ENCODE measurements at regions not wholly inside any gene's neighbourhood (a gene's known extent, or its start where the extent isn't known, plus 50 kb on each side); places are given as distances from the start of the nearest gene placed in this dataset.

DNA sequence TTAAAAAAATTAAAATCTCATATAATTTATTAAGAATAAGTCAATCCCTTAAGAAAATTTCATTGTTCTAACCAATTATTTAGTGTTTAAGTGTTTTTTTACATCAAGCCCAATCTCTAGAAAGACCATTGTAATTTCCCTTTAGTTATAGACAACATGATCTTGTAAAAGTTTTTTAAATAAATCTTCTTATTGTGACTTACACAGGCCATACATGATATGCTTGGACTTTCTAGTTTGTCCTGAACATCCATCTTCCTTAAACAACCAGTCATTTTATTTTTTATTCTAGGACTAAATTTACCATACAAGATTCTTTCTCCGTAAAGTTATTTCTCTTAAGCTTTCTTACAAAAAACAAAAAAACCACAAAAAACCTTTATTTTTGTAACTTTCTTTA lies 126.5 kb upstream of the MAST4 start:
- DNase-seq (ENCODE audit: low read depth in 2 of 2): no peak

GRCh38 chr5:66472010-66472409 lies 124.2 kb upstream of the MAST4 start:
- DNase-seq (ENCODE audit: low read depth in 2 of 2): no peak

DNA sequence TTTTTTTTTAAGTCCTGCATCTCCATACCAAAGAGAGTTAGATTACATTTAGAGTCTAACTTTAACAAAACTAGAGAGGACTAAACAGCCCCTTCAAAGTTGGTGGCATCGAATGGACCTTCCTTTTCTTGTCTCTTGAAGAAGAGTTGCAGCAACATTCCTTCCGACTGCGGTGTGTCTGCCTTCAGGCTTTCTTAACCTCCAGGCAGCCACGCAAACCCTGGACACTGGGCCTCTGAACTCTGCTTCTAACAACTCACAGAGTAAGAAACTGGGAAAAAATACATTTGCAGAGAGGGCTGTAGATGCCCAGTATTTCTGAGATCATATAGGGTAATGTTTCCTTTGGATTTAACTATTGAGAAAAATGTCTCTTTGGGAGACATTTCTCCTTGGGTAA lies 120.5 kb upstream of the MAST4 start:
- no peak for DNase-seq (ENCODE audit: low read depth in 2 of 2)

DNA sequence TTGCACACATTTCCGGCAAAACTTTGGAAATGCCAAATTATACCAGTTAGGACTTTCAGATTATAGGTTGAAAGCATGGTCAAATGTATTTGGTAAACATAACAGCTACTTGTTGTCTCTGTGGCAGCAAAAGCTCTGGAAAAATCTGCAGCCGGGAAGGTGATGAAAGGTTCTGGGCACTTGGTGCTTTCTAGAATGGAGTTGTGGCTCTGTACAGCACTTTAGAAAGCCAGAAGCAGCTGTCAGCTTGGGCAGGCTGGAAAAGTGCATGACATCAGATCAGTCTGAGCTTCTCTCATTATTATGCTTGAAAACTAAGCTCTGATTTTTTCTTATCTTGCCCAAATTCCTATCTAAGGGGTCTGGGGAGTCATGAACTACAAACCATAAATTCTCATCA lies 118.6 kb upstream of the MAST4 start:
- no peak for DNase-seq (ENCODE audit: low read depth in 2 of 2)

- DNase-seq (ENCODE audit: low read depth in 2 of 2): no peak
Observed at GRCh38 chr5:66494437-66494836, 101.8 kb upstream of the MAST4 start.

DNA sequence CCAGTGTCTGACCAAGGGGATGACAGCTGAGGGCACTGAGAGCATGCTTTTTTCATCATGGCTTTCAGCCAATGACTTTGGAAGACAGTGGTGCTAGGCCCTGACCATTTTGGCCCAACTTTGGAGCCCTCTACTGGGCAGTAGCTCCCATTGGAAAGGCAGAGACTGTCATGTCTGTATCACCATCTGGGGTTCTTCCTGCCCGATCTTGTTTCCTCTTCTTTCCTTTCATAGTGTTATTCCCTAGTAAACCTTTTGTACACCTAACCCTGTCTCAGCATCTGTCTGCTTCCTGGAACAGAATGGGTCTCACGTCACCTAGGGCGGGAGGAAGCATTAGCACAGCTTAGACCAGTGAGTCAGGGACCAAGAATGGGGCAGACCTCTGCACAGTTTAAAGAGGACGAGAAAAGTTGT lies 97.4 kb upstream of the MAST4 start:
- no peak for DNase-seq (ENCODE audit: low read depth in 2 of 2)

DNA sequence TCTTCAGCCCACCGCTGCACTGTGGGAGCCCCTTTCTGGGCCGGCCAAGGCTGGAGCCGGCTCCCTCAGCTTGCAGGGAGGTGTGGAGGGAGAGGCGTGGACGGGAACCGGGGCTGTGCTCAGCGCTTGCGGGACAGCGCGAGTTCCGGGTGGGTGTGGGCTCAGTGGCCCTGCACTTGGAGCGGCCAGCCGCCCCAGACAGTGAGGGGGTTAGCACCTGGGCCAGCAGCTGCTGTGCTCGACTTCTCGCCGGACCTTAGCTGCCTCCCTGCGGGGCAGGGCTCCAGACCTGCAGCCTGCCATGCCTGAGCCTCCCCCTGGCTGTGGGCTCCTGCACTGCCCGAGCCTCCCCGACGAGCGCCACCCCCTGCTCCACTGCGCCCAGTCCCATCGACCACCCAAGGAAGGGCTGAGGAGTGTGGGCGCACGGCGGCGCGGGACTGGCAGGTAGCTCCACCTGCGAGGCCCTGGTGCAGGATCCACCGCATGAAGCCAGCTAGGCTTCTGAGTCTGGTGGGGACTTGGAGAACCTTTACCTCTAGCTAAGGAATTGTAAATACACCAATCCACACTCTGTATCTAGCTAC lies 92.9 kb upstream of the MAST4 start:
- no peak for DNase-seq (ENCODE audit: low read depth in 2 of 2)

DNA sequence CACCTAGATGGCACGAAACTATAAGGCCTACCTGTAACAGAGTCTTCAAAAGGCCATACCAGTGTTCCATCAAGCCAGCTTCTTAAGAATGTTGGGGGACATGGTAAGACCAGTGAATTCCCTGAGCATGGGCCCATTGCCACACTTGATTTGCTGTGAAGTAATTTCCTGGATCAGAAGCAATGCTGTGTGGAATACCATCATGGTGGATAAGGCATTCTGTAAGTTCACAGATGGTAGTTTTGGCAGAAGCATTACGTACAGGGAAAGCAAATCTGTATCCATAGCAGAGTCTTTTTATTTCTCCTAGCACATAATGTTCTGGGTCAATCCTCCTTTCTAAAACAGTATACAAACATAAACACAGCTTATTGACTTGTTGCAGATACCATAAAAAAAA lies 89.1 kb upstream of the MAST4 start:
- no peak for DNase-seq (ENCODE audit: low read depth in 2 of 2)

- no peak for DNase-seq (ENCODE audit: low read depth in 2 of 2)
Observed at GRCh38 chr5:66511491-66511890, 84.7 kb upstream of the MAST4 start.

GRCh38 chr5:66513130-66513529 lies 83.1 kb upstream of the MAST4 start:
- no peak for DNase-seq (ENCODE audit: low read depth in 2 of 2)

DNA sequence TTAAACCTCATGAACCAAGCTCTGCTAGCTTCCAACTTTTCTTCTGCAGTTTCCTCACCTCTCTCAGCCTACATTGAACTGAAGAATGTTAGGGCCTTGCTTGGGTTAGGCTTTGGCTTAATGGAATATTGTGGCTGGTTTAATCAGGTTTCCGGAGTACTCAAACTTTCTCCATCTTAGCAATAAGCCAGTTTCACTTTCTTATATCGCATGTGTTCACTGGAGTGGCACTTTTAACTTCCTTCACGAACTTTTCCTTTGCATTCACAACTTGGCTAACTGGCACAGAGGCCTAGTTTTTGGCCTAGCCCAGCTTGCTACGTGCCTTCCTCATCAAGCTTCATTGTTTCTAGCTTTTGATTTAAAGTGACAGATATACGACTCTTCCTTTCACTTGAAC lies 81.0 kb upstream of the MAST4 start:
- DNase-seq (ENCODE audit: low read depth in 2 of 2): no peak

DNA sequence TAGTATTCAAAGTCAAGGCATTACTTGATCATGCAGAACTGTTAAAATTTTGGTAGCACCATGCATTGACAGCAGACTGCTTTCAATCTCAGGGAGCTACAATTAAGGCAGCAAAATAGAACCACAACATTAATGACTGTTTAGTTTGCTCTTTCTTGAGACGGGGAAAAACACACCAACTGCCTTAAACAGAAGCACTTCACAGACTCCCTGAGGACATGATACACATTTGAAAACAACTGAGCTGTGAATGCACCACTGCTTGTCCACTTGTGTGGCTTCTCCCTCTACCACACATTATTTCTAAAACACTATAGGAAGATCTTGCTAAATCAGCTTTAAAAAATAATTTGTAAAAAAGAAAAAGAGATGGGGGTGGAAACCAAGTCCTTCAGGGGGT lies 79.6 kb upstream of the MAST4 start:
- no peak for DNase-seq (ENCODE audit: low read depth in 2 of 2)

GRCh38 chr5:66517351-66517750 lies 78.8 kb upstream of the MAST4 start:
- no peak for DNase-seq (ENCODE audit: low read depth in 2 of 2)

GRCh38 chr5:66518052-66518451 lies 78.1 kb upstream of the MAST4 start:
- no peak for DNase-seq (ENCODE audit: low read depth in 2 of 2)

GRCh38 chr5:66518753-66519152 lies 77.4 kb upstream of the MAST4 start:
- no peak for DNase-seq (ENCODE audit: low read depth in 2 of 2)

DNA sequence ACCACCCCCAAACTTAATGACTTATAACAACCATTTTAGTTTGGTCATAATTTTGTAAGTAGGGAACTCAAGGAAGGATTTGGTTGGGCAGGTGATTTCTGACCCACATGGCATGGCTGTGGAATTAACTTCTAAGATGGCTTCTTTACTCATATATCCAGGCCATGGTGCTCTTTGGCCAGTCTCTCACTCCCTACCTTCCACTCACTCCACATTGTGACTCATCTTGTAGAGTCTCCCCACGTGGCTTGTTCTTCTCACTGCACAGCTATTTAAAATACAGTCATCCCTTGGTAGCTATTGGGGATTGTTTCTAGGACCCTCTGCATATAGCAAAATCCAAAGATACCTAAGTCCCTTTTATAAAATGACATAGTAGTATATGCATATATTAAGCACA lies 76.6 kb upstream of the MAST4 start:
- no peak for DNase-seq (ENCODE audit: low read depth in 2 of 2)

DNA sequence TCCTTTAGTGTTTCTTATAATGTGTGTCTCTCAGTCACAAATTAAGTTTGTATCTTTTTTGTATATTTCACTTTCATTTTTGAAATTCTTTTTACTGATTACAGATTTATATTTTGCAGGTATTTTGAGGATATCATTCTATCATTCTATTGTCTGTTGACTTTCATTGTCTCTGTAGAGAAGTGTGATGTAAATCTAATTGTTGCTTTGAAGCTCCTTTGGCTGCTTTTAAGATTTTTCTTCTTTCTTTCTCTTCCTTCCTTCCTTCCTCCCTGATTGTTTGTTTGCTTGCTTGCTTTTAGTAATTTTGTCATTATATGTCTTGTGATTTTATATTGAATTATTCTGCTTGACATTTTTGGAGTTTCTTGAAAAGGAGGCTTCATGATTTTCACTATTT lies 75.3 kb upstream of the MAST4 start:
- no peak for DNase-seq (ENCODE audit: low read depth in 2 of 2)

GRCh38 chr5:66527478-66528035 lies 68.6 kb upstream of the MAST4 start:
- DNase-seq (ENCODE audit: low read depth in 2 of 2): no peak

- no peak for DNase-seq (ENCODE audit: low read depth in 2 of 2)
Observed at GRCh38 chr5:66529182-66529581, 67.0 kb upstream of the MAST4 start.

- no peak for DNase-seq (ENCODE audit: low read depth in 2 of 2)
Observed at GRCh38 chr5:66529704-66530103, 66.5 kb upstream of the MAST4 start.

DNA sequence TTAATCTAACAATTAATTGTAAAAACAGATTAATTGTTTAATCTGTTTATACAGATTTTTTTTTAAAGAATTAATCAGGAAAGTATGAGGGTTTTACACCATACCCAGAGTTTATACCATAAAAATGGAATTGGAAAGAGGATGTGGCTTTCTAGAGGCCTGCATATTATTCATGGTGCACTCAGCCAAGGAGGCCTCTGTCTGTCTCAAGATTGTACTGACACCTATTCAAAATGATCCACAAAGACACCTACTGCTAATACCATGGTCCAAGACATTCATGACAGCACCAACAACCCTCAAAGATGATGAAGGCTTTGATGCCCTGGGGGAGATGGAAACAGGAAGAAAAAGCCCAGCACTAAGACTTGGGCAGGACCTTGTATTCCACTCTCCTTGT lies 58.1 kb upstream of the MAST4 start:
- DNase-seq (ENCODE audit: low read depth in 2 of 2): no peak

- no peak for DNase-seq (ENCODE audit: low read depth in 2 of 2)
Observed at GRCh38 chr5:66538531-66538930, 57.7 kb upstream of the MAST4 start.

DNA sequence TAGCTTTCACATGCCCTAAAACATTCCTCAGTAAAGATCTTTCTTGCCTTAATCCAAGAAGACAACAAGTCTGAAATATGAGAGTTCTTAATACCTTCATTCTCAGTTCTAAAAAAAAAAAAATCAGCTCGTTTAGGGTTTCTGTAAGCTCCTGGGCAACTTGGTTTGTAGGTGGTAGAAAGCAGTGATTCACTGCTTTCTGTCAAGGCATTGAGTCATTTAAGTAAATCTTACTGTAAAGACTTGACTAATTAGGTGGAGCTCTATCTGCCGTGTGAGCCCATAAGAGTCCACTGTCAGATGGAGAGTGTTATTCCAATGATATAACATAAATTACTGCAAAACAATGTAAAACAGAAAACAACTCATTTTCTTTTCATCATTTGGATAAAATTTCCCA lies 56.1 kb upstream of the MAST4 start:
- no peak for DNase-seq (ENCODE audit: low read depth in 2 of 2)

DNA sequence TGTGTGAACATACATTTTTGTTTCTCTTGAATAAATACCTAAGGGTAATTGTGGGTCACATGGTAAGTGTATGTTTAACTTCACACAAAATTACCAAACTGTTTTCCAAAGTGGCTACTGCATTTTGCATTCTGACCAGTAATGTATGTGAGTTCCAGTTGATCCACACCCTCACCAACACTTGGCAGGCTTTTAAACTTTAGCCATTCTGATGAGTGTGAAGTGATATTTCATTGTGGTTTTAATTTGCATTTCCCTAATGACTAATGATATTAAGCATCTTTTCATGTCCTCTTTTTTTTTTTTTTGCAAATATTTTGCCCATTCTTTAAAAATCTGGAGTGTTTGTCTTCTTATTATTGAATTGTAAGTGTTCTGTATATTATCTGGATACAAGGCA lies 53.5 kb upstream of the MAST4 start:
- DNase-seq (ENCODE audit: low read depth in 2 of 2): no peak

Measured in stimulated activated CD8-positive, alpha-beta memory T cell treated with anti-CD3 and anti-CD28 coated beads, Interleukin-15, amount 100 ng/mL, for 48 hours (primary cell).